HUES48 (cell line): ENCODE measurements at regions not wholly inside any gene's neighbourhood (a gene's known extent, or its start where the extent isn't known, plus 50 kb on each side); places are given as distances from the start of the nearest gene placed in this dataset.

Experiments used
- H3K27ac ChIP-seq: one replicate; pipeline ENCODE4 v1.7.0; 2013; ENCODE audit warnings: low read depth, low read length, inconsistent platforms
- H3K27me3 ChIP-seq: 2 replicates; pipeline ENCODE4 v1.6.1; 2013; ENCODE audit warnings: mild to moderate bottlenecking, low read length; ENCODE audit not compliant: control insufficient read depth, insufficient read depth
- H3K36me3 ChIP-seq: 2 replicates; pipeline ENCODE4 v1.6.1; 2013; ENCODE audit warnings: low read length; ENCODE audit not compliant: control insufficient read depth, insufficient read depth
- H3K4me1 ChIP-seq: 2 replicates; pipeline ENCODE4 v1.6.1; 2013; ENCODE audit warnings: mild to moderate bottlenecking, low read length; ENCODE audit not compliant: control insufficient read depth, insufficient read depth
- H3K4me3 ChIP-seq: 2 replicates; pipeline ENCODE4 v1.5.1; 2013; ENCODE audit warnings: mild to moderate bottlenecking, low read depth, low read length
- H3K9ac ChIP-seq: 2 replicates; pipeline ENCODE4 v1.6.1; 2013; ENCODE audit warnings: mild to moderate bottlenecking, low read depth, low read length, moderate library complexity
- H3K9me3 ChIP-seq: 2 replicates; pipeline ENCODE4 v1.6.1; 2013; ENCODE audit warnings: low read length; ENCODE audit not compliant: control insufficient read depth, insufficient read depth

GRCh38 chr5:3905521-3905920 is 309.9 kb downstream of the IRX1 start:
- no peaks in the 10 kb centered on the region for H3K4me1 ChIP-seq
- H3K4me3 ChIP-seq, result no peak overlapping the region
- H3K36me3 ChIP-seq, result no peaks in the 10 kb centered on the region
- H3K9me3 ChIP-seq, result no peaks in the 10 kb centered on the region
- no peak overlapping the region for H3K9ac ChIP-seq
- no peak overlapping the region for H3K27ac ChIP-seq
- H3K27me3 ChIP-seq, result no peaks in the 10 kb centered on the region

GRCh38 chr5:3911111-3911510 is 315.5 kb downstream of the IRX1 start:
- no peaks in the 10 kb centered on the region for H3K36me3 ChIP-seq
- no peaks in the 10 kb centered on the region for H3K4me1 ChIP-seq
- no peaks in the 10 kb centered on the region for H3K9me3 ChIP-seq
- no peaks in the 10 kb centered on the region for H3K27me3 ChIP-seq
- no peak overlapping the region for H3K27ac ChIP-seq
- H3K4me3 ChIP-seq, result no peak overlapping the region
- H3K9ac ChIP-seq, result no peak overlapping the region

GRCh38 chr5:3911773-3912172 is 316.1 kb downstream of the IRX1 start:
- Histone ChIP-seq H3K4me3 (no peak overlapping the region), H3K9me3 (no peaks in the 10 kb centered on the region), H3K4me1 (no peaks in the 10 kb centered on the region), H3K36me3 (no peaks in the 10 kb centered on the region), H3K27me3 (no peaks in the 10 kb centered on the region), H3K9ac (no peak overlapping the region), H3K27ac (no peak overlapping the region)

GRCh38 chr5:3912790-3913189 is 317.2 kb downstream of the IRX1 start:
- H3K27ac ChIP-seq, result no peak overlapping the region
- no peak overlapping the region for H3K9ac ChIP-seq
- no peak overlapping the region for H3K4me3 ChIP-seq
- H3K36me3 ChIP-seq, result no peaks in the 10 kb centered on the region
- H3K27me3 ChIP-seq, result no peaks in the 10 kb centered on the region
- H3K4me1 ChIP-seq, result no peaks in the 10 kb centered on the region
- H3K9me3 ChIP-seq, result no peaks in the 10 kb centered on the region

- Histone ChIP-seq H3K4me3 (no peak overlapping the region), H3K27me3 (no peaks in the 10 kb centered on the region), H3K9ac (no peak overlapping the region), H3K27ac (no peak overlapping the region), H3K36me3 (no peaks in the 10 kb centered on the region), H3K9me3 (no peaks in the 10 kb centered on the region), H3K4me1 (no peaks in the 10 kb centered on the region)
Observed at GRCh38 chr5:3913279-3913678, 317.6 kb downstream of the IRX1 start.

GRCh38 chr5:3925022-3925421 is 329.4 kb downstream of the IRX1 start:
- H3K27me3 ChIP-seq, result no peaks in the 10 kb centered on the region
- H3K9ac ChIP-seq, result no peak overlapping the region
- H3K4me3 ChIP-seq, result no peak overlapping the region
- H3K9me3 ChIP-seq, result no peaks in the 10 kb centered on the region
- H3K36me3 ChIP-seq, result no peaks in the 10 kb centered on the region
- no peak overlapping the region for H3K27ac ChIP-seq
- no peaks in the 10 kb centered on the region for H3K4me1 ChIP-seq

GRCh38 chr5:3925935-3926334 is 330.3 kb downstream of the IRX1 start:
- Histone ChIP-seq H3K4me1 (no peaks in the 10 kb centered on the region), H3K27ac (no peak overlapping the region), H3K36me3 (no peaks in the 10 kb centered on the region), H3K9ac (no peak overlapping the region), H3K27me3 (no peaks in the 10 kb centered on the region), H3K4me3 (no peak overlapping the region), H3K9me3 (no peaks in the 10 kb centered on the region)

GRCh38 chr5:3929799-3930198 is 334.2 kb downstream of the IRX1 start:
- Histone ChIP-seq H3K4me3 (no peak overlapping the region), H3K27ac (no peak overlapping the region), H3K9me3 (no peaks in the 10 kb centered on the region), H3K4me1 (no peaks in the 10 kb centered on the region), H3K27me3 (no peaks in the 10 kb centered on the region), H3K36me3 (no peaks in the 10 kb centered on the region), H3K9ac (no peak overlapping the region)

GRCh38 chr5:3931976-3932375 is 336.3 kb downstream of the IRX1 start:
- Histone ChIP-seq H3K27me3 (no peaks in the 10 kb centered on the region), H3K9ac (no peak overlapping the region), H3K27ac (no peak overlapping the region), H3K9me3 (no peaks in the 10 kb centered on the region), H3K4me3 (no peak overlapping the region), H3K4me1 (no peaks in the 10 kb centered on the region), H3K36me3 (no peaks in the 10 kb centered on the region)

- no peaks in the 10 kb centered on the region for H3K9me3 ChIP-seq
- H3K27ac ChIP-seq, result no peak overlapping the region
- no peak overlapping the region for H3K9ac ChIP-seq
Observed at GRCh38 chr5:3933536-3933935, 337.9 kb downstream of the IRX1 start.

GRCh38 chr5:3933966-3934365 is 338.3 kb downstream of the IRX1 start:
- Histone ChIP-seq H3K9ac (no peak overlapping the region), H3K27ac (no peak overlapping the region), H3K27me3 (no peaks in the 10 kb centered on the region), H3K4me1 (no peaks in the 10 kb centered on the region), H3K4me3 (no peak overlapping the region), H3K9me3 (no peaks in the 10 kb centered on the region), H3K36me3 (no peaks in the 10 kb centered on the region)

More at GRCh38 chr5:3933536-3933935, 337.9 kb downstream of the IRX1 start:
- no peaks in the 10 kb centered on the region for H3K36me3 ChIP-seq
- H3K4me1 ChIP-seq, result no peaks in the 10 kb centered on the region
- H3K27me3 ChIP-seq, result no peaks in the 10 kb centered on the region
- no peak overlapping the region for H3K4me3 ChIP-seq

- Histone ChIP-seq H3K27ac (no peak overlapping the region), H3K4me3 (no peak overlapping the region), H3K27me3 (no peaks in the 10 kb centered on the region), H3K4me1 (no peaks in the 10 kb centered on the region), H3K9ac (no peak overlapping the region), H3K9me3 (no peaks in the 10 kb centered on the region), H3K36me3 (no peaks in the 10 kb centered on the region)
Observed at GRCh38 chr5:3943859-3944258, 348.2 kb downstream of the IRX1 start.
